Mucosa of gallbladder (tissue), 1 donor: ENCODE measurements at regions not wholly inside any gene's neighbourhood (a gene's known extent, or its start where the extent isn't known, plus 50 kb on each side); places are given as distances from the start of the nearest gene placed in this dataset.
"Not testable (repeated sequence)": the region's sequence is repeated elsewhere in the genome, so short reads cannot be mapped to it uniquely, and the experiment has no call there.

ENCODE experiments used
- DNase-seq: peaks from one replicate; pipeline ENCODE4 v3.0.0-alpha.2; 2020; ENCODE audit warnings: low spot score
- donor health status: DM: no; HTN: no; CAD: no.

DNA sequence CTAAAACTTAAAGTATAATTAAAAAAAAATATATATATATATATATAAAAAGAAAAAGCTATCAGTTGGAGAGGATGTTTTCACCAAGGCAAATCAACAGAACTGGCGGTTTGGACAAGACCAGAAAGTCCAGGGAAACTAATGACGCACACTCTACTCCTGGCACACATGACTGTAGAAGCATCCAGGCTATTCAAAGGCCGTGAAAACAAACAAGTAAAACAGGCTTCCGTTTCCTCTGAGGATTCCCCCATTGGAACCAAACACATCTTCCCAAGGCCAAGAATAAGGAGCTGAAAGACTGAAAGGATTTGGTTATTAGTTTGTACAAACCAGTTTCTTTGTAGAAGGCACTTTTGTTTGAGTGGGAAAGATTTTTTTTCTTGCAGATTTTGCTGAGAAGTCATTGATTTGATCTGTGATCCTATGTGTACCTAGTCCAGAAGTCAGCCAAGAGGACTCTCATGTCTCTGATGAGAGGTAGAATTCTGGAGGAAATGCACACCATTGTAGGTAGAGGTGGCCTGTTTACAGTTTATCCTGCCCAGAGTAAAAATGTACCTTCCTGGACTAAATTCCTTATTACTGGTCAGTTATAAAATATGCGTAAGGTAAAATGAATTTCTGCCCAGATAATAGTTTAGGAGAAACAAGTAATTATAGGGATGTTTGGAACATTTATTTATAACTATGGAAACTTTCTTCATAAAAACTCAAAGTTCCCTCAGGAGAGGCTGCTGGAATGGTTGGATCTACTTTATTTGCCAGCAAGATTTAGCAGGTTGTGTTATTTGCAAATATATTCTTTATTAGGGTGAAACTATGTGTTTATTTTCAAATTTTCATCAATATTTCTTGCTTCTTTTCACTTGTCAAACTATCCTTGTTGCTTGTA lies 66.5 kb downstream of the DMP1 start:
- DNase-seq, result peak; percentile 16

DNA sequence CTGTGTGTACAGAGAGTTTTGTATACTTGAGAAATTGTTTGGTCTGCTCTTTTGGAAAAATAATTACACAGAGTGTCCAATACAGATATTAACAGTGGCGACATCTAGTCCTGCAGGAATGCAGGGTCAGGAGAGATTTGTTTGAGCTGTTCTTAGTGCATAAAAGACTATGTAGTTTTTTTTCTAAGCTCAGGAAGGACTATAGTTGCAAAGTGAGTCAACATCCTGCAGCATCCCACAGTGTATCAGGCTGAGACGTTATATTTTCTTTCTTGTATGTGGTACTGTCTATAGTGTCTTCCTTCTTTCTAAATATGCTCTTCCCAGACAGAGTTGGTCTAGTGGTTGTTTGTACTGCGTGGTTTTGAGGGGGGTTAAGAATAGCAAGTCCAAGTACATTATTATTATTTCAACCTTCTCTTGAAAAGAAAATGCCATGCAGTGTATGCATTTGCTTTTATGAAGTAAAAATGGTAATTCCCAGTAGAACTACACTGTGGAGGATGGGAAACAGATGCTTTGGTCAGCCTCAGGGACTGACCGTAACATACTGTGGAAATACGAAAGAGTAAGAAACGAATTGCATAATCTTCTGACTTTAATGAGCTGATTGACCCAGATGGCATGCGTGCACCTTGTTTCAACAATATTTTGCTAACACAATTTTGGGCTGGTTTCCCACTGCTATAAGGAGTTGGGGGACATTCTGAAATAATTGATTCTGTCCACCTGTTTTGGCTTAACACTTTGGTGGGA lies 67.4 kb downstream of the DMP1 start:
- DNase-seq, result no peak

DNA sequence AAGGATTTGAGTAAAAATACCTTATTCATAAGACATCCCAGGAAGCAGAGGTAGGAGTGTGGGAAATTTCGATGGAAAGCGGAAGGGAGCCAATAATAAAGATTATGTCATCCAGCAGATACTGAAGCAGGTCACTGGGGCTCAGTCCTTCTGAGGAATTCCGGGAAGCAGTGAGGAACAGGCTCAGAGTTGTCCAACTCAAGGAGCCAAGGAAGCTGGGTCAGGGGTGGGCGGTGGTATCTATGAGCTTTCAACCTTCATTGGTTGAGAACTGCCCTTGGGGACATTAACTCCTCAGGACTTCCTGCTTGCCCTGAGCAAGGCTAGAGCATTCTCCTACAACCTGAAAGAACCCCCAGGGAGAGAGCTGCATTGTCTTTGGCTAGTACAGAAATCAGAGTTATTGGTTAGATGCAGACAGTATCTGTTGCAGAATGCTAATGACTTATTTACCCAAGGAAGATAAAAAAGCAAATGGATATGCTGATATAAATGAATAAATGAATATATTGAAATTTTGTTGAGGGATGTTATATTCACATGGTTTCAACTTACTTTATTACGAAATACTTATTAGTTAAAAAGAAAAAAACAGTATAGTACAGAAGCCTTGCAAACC lies 68.2 kb downstream of the DMP1 start:
- DNase-seq, result no peak

DNA sequence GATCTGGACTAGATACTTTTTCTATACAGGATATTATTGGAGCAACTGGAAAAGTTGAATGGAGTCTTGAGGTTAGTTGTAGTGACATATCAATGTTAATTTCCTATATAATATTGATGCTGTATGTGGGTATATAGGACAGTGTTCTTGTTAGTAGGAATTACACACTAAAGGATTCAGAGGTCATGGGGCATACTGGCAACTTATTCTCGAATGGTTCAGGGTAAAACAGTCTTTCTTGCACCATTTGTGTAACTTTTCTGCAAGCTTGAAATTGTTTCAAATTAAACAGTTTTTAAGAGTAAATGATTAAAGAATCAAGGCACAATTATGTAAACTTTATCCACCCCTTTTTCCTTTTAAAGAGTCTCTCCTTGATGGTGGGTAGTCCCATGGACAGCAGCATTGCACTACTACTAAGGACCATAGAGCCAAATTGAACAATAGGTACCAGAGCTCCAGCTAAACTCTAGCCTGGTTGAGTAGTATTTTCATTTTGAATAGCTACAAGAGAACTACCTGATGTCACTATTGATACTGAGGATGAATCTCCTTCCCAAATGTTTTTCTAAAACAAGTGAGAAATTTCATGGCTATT lies 70.1 kb downstream of the DMP1 start:
- DNase-seq, result no peak

DNA sequence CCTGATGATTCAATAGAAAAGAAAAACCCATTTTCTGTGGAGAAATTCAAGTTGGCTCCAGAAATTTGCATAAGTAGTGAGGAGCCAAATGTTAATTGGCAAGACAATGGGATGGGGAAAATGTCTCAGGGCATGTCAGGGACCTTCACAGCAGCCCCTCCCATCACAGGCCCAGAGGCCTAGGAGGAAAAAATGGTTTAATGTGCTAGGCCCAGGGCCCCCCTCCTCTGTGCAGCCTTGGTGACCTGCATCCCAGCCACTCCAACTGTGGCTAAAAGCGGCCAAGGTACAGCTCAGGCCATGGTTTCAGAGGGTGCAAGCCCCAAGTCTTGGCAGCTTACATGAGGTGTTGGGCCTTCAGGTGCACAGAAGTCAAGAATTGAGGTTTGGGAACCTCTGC lies 74.1 kb upstream of the IBSP start:
- not testable (repeated sequence) for DNase-seq

DNA sequence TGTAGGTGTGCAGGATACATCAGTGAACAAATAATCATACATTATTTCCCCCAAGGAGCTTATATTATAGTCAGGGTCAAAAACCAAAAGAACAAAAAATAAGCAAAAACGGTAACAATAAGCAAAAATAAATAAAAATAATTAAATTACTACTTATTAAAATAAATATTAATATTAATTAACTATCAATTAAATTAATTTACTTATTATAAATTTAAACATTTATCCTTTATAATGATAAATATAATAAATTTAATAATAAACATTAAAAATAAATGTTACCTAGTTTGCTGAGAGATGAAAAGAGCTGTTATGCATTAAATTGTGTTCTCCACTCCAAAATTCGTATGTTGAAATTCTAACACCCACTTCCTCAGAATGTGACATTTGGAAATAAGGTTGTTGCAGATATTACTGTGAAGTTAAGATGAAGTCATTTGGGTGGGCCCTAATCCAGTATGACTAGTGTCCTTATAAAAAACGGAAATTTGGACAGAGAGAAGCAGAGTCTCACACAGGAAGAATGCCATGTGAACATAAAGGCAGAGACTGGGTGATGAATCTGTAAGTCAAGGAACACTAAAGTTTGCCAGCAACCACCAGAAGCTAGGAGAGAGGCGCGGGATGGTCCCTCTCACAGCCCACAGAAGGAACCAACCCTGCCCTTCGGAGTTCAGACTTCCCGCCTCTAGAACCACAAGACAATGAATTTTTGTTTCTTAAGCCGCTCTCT lies 67.2 kb upstream of the IBSP start:
- DNase-seq, result no peak

DNA sequence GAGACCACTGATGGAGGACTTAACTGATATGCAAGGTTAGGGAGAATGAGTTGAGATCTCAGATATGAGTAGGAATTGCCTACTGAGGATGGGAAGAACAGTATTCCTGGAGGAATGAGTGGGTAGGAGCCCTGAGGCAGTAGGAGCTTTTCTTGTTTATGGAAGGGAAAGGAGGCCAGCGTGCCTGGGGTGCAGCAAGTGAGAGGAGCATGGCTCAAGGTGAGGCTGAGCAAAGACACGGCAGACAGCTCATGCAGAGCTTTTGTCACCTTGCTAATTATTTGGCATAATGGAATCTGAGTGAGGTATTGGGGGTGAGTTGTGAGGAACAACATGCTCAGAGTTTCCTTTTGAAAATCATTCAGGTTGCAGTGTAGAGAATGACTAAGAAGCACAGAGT lies 65.3 kb upstream of the IBSP start:
- DNase-seq, result no peak

DNA sequence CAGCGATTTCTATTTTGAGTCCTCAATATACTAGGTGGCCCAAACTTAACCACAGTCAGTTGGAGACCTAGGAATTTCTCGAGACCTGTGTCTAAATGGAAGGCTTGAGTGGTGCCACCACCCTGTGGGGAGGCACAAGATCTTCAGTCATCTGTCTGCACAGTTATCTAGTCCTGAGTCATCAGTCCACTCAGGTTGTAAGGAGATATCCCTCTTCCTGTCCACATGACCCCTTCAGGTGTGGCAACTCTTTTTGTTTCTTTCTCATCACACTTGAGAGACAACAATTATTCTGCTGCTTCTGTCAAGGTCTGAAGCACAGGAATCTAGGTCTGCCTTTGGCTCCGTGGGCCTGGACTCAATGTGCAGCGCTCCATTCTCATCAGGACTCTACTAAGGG lies 64.4 kb upstream of the IBSP start:
- no peak for DNase-seq

DNA sequence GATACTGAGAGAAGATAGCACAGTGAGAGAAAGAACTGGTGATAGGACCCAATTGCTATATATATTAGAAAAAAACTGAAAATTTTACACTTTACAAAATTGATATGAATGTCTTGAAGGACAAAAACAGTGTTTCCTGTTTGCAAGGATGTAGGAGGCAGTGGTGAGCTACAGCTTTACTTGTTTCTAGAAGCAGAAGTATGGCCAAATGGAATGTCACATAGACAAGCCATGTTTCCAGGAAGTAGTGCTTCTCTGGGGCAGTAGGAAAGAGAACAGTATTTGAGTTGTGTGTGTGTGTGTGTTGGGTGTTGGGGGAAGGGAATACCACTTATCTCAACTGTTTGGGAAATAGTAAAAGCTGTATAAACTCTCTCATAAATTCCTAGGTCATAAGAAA lies 60.9 kb upstream of the IBSP start:
- DNase-seq, result no peak

DNA sequence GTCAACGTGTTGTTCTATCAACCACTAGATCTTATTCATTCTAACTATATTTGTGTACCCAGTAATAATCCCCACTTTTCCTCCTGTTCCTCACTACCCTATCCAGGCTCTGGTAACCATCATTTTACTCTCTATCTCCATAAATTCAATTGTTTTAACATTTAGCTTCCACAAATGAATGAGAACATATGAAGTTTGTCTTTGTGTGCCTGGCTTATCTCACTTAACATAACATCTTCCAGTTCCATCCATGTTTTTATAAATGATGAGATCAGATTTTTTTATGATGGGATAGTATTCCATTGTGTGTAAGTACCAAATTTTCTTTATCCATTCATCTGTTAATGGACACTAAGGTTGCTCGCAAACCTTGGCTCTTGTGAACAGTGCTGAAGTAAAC lies 59.9 kb upstream of the IBSP start:
- no peak for DNase-seq

DNA sequence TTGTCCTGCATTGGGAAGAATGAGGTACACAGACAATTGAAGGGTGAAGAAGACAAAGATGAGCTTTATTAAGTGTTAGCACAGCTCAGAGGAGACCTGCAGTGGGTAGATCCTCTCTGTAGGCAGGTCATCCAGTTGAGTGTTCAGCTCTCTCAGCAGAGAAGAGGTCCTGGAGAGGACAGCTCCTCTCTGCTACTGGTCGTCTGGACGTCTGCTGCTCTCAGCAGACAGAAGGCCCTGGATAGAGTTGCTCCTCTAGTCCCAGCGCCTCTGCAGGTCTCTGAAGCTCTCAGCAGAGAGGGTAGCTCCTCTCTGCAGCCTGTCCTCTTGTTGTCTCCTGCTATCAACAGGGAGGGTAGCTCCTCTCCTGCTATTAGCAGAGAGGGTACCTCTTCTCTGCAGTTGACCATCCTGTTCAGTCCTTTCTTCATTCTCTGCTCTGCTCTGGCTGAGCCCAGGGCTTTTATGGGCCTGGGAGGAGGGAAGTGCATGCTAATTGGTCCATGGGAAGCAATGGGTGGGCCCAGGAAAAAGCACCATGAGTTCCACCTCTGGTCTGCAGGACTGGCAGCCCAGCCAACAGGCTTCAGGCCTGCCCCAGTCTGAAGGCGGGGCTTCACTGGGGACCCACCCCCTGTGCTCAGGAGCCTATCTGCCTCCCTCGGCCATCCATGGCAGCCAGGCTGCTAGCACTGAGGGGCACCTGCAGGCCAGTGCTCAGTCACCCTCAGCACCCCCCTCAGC lies 54.1 kb upstream of the IBSP start:
- DNase-seq, result no peak

DNA sequence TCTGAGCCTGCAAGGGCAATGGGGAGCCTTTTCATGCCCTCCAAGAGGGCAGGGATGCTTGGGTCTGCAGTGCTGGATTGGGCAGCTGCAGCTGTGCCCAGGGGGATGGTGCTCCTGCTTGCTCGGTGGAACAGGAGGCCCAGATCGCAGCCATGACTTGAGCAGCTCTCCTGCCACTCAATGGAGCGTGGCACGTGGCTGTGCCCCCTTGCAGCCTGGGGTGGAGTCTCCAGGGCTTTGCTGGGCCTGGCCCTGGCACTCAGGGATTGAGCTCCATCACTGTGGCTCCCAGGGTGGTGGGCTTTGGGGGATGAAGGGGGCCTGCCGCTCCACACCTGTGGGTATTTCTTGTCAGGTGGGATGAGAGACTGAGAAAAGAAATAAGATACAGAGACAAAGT lies 53.4 kb upstream of the IBSP start:
- DNase-seq, result no peak
